ENCODE measurements at regions not wholly inside any gene's neighbourhood (a gene's known extent, or its start where the extent isn't known, plus 50 kb on each side); places are given as distances from the start of the nearest gene placed in this dataset.

DNA sequence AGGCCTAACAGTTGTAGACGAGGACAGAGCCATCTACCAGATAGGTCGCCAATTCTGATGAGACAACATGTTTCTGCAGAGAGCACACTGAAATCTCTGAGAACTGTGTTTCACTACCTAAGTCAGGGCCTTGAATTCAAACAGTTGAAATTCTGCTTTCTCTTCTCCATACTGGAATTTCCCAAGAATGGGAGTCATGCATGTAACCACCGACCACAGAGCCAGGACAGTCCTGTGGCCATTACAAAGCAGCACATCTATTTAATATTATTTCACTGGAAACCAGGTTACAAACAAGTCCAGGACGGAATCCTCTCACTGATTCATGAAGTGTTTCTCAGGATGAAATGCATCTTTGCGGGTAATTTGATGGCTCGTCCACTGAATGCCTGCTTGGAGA, 62.0 kb upstream of the ST8SIA6 start:
- Histone ChIP-seq H3K4me3 (no peak overlapping the region), H3K27me3 (no peaks in the 10 kb centered on the region), H3K9me3 (no peaks in the 10 kb centered on the region), H3K4me1 (no peaks in the 10 kb centered on the region), H3K27ac (no peak overlapping the region), H3K36me3 (no peaks in the 10 kb centered on the region)
- intact Hi-C loops (cut with DNase I; ENCODE audit: low total_unique reads) = no loop called here
- DNase-seq (ENCODE audit: low spot score in 2 of 2) = no peak
- TF ChIP-seq POLR2AphosphoS5 (IDR thresholded peaks at IDR 0.05) (no peak), POLR2A (IDR thresholded peaks at IDR 0.05) (no peak)
- TF ChIP-seq, protein P1, sequence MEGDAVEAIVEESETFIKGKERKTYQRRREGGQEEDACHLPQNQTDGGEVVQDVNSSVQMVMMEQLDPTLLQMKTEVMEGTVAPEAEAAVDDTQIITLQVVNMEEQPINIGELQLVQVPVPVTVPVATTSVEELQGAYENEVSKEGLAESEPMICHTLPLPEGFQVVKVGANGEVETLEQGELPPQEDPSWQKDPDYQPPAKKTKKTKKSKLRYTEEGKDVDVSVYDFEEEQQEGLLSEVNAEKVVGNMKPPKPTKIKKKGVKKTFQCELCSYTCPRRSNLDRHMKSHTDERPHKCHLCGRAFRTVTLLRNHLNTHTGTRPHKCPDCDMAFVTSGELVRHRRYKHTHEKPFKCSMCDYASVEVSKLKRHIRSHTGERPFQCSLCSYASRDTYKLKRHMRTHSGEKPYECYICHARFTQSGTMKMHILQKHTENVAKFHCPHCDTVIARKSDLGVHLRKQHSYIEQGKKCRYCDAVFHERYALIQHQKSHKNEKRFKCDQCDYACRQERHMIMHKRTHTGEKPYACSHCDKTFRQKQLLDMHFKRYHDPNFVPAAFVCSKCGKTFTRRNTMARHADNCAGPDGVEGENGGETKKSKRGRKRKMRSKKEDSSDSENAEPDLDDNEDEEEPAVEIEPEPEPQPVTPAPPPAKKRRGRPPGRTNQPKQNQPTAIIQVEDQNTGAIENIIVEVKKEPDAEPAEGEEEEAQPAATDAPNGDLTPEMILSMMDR (IDR thresholded peaks at IDR 0.05) = no peak

DNA sequence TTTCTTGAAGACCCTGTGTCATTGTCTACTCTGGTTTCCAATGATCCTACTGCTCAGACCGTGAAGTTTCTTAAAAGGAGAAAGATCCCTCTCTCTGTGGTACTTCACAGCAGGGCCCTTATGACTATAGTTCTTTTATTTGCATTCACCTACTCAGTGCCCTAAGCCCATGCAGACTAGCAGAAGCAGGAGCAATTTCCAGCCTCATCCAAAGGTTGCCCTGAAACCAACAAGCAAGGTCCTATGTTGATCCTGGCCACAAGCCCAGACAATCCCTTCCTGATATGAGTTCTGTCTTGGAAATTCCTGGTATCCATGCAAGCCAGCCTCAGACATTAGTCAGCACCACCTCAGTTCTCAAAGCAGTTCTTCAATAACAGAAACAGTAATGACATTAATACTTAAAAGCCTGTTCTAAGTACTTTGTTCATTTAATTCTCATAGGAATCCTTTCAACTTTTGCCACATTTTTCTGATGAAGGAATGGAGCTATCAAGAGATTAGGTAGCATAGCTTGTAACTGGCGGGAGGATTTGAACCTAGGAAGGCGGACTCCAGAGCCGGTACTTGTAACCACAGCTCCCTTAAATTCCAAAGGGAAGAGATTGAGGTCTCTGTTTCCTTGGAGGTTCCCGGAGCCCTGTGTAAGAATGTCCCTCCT, 58.1 kb upstream of the ST8SIA6 start:
- DNase-seq (ENCODE audit: low spot score in 2 of 2) = peak in 1 of 2 donors; percentile 23
- H3K4me3 ChIP-seq = no peak overlapping the region
- H3K27me3 ChIP-seq = no peaks in the 10 kb centered on the region
- no peaks in the 10 kb centered on the region for H3K4me1 ChIP-seq
- intact Hi-C loops (cut with DNase I; ENCODE audit: low total_unique reads) = no loop called here
- TF ChIP-seq, protein P1 (IDR thresholded peaks at IDR 0.05) = no peak
- TF ChIP-seq POLR2AphosphoS5 (IDR thresholded peaks at IDR 0.05) = no peak
- no peak for TF ChIP-seq POLR2A (IDR thresholded peaks at IDR 0.05)
- no peaks in the 10 kb centered on the region for H3K9me3 ChIP-seq
- no peak overlapping the region for H3K27ac ChIP-seq
- H3K36me3 ChIP-seq = no peaks in the 10 kb centered on the region

DNA sequence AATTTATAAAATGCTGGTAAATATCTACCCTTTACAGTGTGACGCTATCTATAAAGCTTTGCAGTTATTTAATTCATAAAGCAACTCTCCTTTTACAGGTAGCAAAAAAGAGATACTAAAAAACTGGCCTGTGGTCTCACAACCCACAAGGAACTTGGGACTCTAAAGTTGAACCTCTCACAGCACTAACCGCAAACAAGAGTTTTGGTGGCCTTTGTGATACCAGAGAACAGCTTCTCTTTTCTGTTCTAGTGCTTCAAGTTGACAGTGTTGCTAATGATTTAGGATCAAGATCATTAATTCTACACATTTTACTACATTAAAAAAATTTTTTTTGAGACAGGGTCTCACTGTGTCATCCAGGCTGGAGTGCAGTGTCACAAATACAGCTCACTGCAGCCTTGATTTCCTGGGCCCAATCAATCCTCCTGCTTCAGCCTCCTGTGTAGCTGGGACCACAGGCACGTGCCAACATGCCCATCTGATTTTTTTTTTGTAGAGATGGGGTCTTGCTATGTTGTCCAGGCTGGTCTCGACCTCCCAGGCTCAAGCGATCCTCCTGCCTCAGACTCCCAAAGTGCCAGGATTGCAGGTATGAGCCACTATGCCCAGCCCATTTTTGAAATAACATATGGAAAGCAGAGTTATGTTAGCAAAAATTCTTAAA, 56.0 kb upstream of the ST8SIA6 start:
- H3K27me3 ChIP-seq = no peaks in the 10 kb centered on the region
- H3K4me1 ChIP-seq = no peaks in the 10 kb centered on the region
- no peak overlapping the region for H3K4me3 ChIP-seq
- no peak for DNase-seq (ENCODE audit: low spot score in 2 of 2)
- no peak for TF ChIP-seq POLR2AphosphoS5 (IDR thresholded peaks at IDR 0.05)
- no peak for TF ChIP-seq POLR2A (IDR thresholded peaks at IDR 0.05)
- TF ChIP-seq, protein P1 (IDR thresholded peaks at IDR 0.05) = no peak
- no peaks in the 10 kb centered on the region for H3K9me3 ChIP-seq
- intact Hi-C loops (cut with DNase I; ENCODE audit: low total_unique reads) = no loop called here
- no peak overlapping the region for H3K27ac ChIP-seq
- no peaks in the 10 kb centered on the region for H3K36me3 ChIP-seq

DNA sequence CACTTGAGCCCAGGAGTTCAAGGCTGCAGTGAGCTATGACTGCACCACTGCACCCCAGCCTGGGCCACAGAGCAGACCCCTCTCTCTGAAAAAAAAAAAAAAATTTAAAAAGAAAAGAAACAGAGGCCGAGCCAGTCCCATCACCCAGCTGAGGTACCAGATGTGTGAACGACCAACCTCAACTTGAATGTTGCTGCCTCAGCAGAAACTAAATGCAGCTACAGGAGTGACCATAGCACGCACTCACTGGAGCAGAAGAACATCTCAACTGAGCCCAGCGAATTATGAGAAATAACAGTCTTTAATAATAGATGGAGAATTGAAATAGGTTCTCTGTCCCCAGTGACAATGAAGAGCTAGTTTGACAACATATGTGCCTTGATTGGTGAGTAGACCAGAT, 53.1 kb upstream of the ST8SIA6 start:
- Histone ChIP-seq H3K27ac (no peak overlapping the region), H3K4me3 (no peak overlapping the region), H3K4me1 (no peaks in the 10 kb centered on the region), H3K27me3 (no peaks in the 10 kb centered on the region), H3K9me3 (no peaks in the 10 kb centered on the region), H3K36me3 (no peaks in the 10 kb centered on the region)
- TF ChIP-seq, protein P1 (IDR thresholded peaks at IDR 0.05) = no peak
- TF ChIP-seq POLR2AphosphoS5 (IDR thresholded peaks at IDR 0.05) = no peak
- no peak for TF ChIP-seq POLR2A (IDR thresholded peaks at IDR 0.05)
- intact Hi-C loops (cut with DNase I; ENCODE audit: low total_unique reads) = no loop called here
- no peak for DNase-seq (ENCODE audit: low spot score in 2 of 2)

DNA sequence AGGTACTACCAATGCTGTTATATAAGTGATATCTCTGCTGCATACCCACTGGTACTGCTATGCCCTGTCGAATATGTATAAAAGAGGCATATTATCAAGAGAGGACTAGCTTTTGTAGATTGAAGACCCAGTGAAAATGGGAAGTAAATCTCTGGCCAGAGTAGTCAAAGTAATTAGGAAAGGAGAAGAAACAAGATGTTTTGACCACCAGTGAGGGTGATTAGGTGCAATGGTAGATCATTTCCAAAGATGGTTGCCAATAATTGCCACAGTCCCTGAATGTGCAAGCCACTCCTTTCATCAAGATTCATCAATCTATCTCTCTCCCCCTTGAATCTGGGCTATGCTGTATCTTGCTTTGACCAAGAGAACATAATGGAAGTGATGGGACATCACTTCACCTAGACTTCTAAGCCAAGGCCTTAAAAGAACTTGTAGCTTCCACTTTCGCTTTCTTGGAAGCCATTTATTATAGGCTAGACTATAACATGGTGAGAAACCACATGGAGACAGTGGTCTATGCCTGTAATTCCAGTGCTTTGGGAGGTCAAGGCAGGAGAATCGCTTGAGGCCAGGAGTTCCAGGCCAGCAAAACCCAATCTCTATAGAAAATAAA, 52.6 kb upstream of the ST8SIA6 start:
- Histone ChIP-seq H3K36me3 (no peaks in the 10 kb centered on the region), H3K27me3 (no peaks in the 10 kb centered on the region), H3K4me3 (no peak overlapping the region), H3K9me3 (no peaks in the 10 kb centered on the region), H3K4me1 (no peaks in the 10 kb centered on the region), H3K27ac (no peak overlapping the region)
- intact Hi-C loops (cut with DNase I; ENCODE audit: low total_unique reads) = no loop called here
- TF ChIP-seq POLR2AphosphoS5 (IDR thresholded peaks at IDR 0.05) (no peak), POLR2A (IDR thresholded peaks at IDR 0.05) (no peak)
- TF ChIP-seq, protein P1 (IDR thresholded peaks at IDR 0.05) = no peak
- DNase-seq (ENCODE audit: low spot score in 2 of 2) = no peak

Measured in breast epithelium (tissue), 4 donors.